ENCODE measurements at regions not wholly inside any gene's neighbourhood (a gene's known extent, or its start where the extent isn't known, plus 50 kb on each side); places are given as distances from the start of the nearest gene placed in this dataset.

DNA sequence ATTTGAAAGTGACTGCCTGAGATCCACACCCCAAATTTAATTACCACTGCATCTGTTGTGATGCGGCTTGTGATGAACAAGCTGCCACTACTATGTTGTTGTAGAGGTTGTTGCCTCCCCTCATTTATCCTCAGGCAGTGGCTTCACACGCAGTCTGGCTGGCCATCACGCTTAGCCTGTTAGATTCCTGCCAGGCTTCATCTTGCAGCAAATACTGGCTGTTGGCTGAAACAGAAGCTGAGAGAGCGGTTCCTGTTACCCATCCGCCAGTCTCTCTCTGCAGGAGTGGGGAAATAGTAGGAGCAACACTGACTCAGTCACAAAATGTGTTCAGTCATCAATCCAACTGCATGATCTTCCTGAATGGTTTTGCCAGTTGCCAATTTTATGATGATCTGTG, 934.4 kb downstream of the FLRT2 start:
- Histone ChIP-seq H3K36me3 (no peaks in the 10 kb centered on the region), H3K9ac (no peak overlapping the region), H4K20me1 (no peaks in the 10 kb centered on the region), H3K27me3 (no peaks in the 10 kb centered on the region), H3K27ac (no peak overlapping the region), H3K4me3 (no peak overlapping the region), H3K4me1 (no peaks in the 10 kb centered on the region), H3K4me2 (no peak overlapping the region), H3K9me3 (no peaks in the 10 kb centered on the region)
- no peak for TF ChIP-seq Cebpa-rat (IDR thresholded peaks at IDR 0.05)

DNA sequence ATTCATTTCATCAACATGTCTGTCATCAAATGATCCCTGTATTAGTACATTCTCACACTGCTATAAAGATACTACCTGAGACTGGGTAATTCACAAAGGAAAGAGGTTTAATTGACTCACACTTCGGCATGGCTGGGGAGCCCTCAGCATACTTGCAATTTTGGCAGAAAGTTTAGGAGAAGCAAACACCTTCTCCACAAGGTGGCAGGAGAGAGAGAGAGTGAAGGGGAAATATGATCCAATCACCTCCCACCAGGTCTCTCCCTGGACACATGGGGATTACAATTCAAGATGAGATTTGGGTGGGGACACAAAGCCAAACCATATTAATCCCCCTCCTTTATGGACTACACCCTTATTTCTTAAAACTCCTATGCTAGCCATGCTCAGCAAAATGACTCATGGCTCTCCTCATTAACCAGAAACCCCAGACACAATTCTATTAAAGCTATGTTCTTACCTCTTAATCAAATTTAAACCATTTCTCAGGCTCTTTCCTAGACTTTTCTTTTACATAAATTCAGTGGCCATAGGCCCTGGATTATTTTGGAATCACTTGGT, 932.3 kb downstream of the FLRT2 start:
- H3K36me3 ChIP-seq, result no peaks in the 10 kb centered on the region
- H3K27ac ChIP-seq, result no peak overlapping the region
- H3K27me3 ChIP-seq, result no peaks in the 10 kb centered on the region
- H3K9me3 ChIP-seq, result no peaks in the 10 kb centered on the region
- no peak overlapping the region for H3K4me2 ChIP-seq
- TF ChIP-seq Cebpa-rat (IDR thresholded peaks at IDR 0.05), result no peak
- H3K4me1 ChIP-seq, result no peaks in the 10 kb centered on the region
- H3K9ac ChIP-seq, result no peak overlapping the region
- H4K20me1 ChIP-seq, result no peaks in the 10 kb centered on the region
- H3K4me3 ChIP-seq, result no peak overlapping the region

DNA sequence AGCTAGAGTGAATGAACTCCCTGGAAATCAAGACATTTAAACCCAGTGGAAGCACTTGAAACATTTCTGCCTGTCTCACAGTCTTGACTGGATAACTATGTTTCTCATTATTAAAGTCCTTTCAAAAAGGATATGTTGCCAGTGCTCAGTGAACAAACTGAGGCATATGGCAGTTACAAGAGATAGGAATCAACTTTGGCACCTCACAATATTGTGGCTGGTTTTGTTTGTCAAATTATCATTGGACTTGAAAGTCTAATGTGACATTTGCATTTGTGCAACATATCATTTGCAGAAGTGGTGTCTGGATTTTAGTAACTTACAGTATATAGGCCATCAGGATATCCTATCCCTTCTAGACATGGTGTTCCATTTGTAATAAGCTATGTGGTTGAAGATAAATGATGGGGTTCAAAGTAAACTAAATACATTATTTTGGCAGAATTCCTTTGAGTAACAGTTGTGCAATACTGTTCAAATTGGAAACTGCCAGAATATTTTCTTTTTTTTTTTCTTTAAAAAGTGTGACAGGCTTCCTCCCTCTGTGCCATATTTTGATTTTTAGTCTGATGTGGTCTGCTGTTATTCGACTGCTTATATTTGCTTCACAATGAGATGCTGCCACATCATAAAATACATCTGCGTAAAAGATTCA, 927.7 kb downstream of the FLRT2 start:
- no peaks in the 10 kb centered on the region for H3K27me3 ChIP-seq
- no peak overlapping the region for H3K9ac ChIP-seq
- H3K4me1 ChIP-seq, result no peaks in the 10 kb centered on the region
- H3K36me3 ChIP-seq, result no peaks in the 10 kb centered on the region
- no peaks in the 10 kb centered on the region for H4K20me1 ChIP-seq
- TF ChIP-seq Cebpa-rat (IDR thresholded peaks at IDR 0.05), result no peak
- no peak overlapping the region for H3K4me2 ChIP-seq
- no peak overlapping the region for H3K4me3 ChIP-seq
- no peak overlapping the region for H3K27ac ChIP-seq
- no peaks in the 10 kb centered on the region for H3K9me3 ChIP-seq

DNA sequence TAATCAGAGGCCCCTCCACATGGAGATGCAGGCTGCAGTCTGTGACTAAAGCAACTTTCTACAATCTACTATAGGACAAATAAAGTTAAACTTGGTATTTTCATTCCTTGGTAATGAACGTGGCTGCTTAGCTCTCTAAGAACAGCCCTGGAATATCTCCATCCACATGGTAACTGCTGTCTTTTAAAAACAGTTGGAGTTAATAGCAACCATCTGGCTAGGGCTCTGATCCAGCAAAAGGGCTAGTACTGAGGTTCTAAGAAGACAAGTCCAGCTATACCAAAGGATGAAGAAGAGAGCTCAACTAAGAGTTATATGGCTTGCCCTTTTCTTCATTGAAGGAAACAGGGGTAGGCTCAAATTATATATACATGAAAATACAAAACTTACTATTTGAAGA, 920.1 kb downstream of the FLRT2 start:
- H3K36me3 ChIP-seq, result no peaks in the 10 kb centered on the region
- H3K9ac ChIP-seq, result no peak overlapping the region
- H3K4me3 ChIP-seq, result no peak overlapping the region
- H3K27ac ChIP-seq, result no peak overlapping the region
- H3K9me3 ChIP-seq, result no peaks in the 10 kb centered on the region
- TF ChIP-seq Cebpa-rat (IDR thresholded peaks at IDR 0.05), result no peak
- H4K20me1 ChIP-seq, result no peaks in the 10 kb centered on the region
- no peak overlapping the region for H3K4me2 ChIP-seq
- no peaks in the 10 kb centered on the region for H3K27me3 ChIP-seq
- H3K4me1 ChIP-seq, result no peaks in the 10 kb centered on the region

DNA sequence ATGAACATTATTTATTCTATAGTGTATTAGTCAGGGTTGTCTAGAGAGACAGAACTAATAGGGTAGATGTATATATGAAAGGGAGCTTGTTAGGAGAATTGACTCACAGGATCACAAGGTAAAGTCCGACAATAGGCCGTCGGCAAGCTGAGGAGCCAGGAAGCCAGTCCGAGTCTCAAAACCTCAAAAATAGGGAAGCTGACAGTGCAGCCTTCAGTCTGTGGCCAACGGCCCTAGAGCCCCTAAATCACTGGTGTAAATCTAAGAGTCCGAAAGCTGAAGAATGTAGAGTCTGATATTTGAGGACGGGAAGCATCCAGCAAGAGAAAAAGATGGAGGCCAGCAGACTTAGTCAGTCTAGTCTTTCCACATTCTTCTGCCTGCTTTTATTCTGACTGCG, 912.2 kb downstream of the FLRT2 start:
- no peak overlapping the region for H3K9ac ChIP-seq

GRCh38 chr14:86430853-86431252, 900.9 kb downstream of the FLRT2 start:
- Histone ChIP-seq H3K27me3 (no peaks in the 10 kb centered on the region), H4K20me1 (no peaks in the 10 kb centered on the region), H3K9ac (no peak overlapping the region), H3K9me3 (no peaks in the 10 kb centered on the region), H3K4me3 (no peak overlapping the region), H3K27ac (no peak overlapping the region), H3K4me2 (no peak overlapping the region), H3K4me1 (no peaks in the 10 kb centered on the region), H3K36me3 (no peaks in the 10 kb centered on the region)
- no peak for TF ChIP-seq Cebpa-rat (IDR thresholded peaks at IDR 0.05)

More for the DNA sequence above, 912.2 kb downstream of the FLRT2 start:
- H3K36me3 ChIP-seq, result no peaks in the 10 kb centered on the region
- no peak for TF ChIP-seq Cebpa-rat (IDR thresholded peaks at IDR 0.05)
- H3K27me3 ChIP-seq, result no peaks in the 10 kb centered on the region; the same call in 1 of the 2 replicates
- H4K20me1 ChIP-seq, result no peaks in the 10 kb centered on the region
- H3K27ac ChIP-seq, result no peak overlapping the region
- no peaks in the 10 kb centered on the region for H3K4me1 ChIP-seq
- no peak overlapping the region for H3K4me3 ChIP-seq
- no peak overlapping the region for H3K4me2 ChIP-seq
- H3K9me3 ChIP-seq, result no peaks in the 10 kb centered on the region

DNA sequence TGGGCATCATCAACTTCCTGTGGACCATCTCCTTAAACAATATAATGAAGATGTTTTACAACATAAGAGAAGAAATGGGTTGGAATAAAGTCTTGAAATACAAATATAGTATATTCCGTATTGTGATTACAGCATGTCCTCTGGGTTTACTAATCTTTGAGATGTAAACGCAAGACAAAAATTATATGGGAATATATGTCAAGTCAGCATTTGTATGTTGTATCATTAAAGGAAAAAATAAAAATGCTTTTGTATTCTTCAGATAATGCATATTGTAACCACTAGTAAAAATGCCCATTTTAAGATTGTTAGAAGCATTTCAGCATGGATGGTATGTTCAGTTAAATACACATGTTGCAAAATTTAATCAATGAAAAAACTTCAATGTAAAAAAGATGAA, 893.3 kb downstream of the FLRT2 start:
- Histone ChIP-seq H3K9me3 (no peaks in the 10 kb centered on the region), H3K36me3 (no peaks in the 10 kb centered on the region), H3K27me3 (no peaks in the 10 kb centered on the region), H3K9ac (no peak overlapping the region), H3K27ac (no peak overlapping the region), H3K4me2 (no peak overlapping the region), H4K20me1 (no peaks in the 10 kb centered on the region), H3K4me1 (no peaks in the 10 kb centered on the region), H3K4me3 (no peak overlapping the region)
- no peak for TF ChIP-seq Cebpa-rat (IDR thresholded peaks at IDR 0.05)

DNA sequence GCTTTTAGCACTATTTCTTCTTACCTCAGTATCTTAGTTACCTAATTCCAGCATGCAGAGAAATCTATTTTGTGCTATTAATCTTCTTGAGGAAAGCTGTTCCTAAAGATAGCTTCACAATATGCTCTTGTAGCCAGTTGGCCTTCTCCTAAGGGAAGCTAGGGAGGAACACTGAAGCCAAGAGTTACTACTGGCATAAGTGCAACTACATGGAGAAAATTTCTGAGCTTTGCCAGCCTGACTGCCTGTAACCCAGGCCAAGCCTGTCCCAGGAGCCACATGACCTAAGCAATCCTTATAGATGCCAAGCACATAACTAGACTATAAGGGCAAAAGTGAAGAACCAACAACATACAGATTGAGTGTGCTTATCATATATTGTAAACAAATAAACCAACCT, 890.2 kb downstream of the FLRT2 start:
- Histone ChIP-seq H3K9me3 (no peaks in the 10 kb centered on the region; the same call in 1 of the 2 replicates), H3K9ac (no peak overlapping the region), H3K4me1 (no peaks in the 10 kb centered on the region), H3K36me3 (no peaks in the 10 kb centered on the region), H3K27me3 (no peaks in the 10 kb centered on the region), H4K20me1 (no peaks in the 10 kb centered on the region), H3K27ac (no peak overlapping the region), H3K4me2 (no peak overlapping the region), H3K4me3 (no peak overlapping the region)
- no peak for TF ChIP-seq Cebpa-rat (IDR thresholded peaks at IDR 0.05)

DNA sequence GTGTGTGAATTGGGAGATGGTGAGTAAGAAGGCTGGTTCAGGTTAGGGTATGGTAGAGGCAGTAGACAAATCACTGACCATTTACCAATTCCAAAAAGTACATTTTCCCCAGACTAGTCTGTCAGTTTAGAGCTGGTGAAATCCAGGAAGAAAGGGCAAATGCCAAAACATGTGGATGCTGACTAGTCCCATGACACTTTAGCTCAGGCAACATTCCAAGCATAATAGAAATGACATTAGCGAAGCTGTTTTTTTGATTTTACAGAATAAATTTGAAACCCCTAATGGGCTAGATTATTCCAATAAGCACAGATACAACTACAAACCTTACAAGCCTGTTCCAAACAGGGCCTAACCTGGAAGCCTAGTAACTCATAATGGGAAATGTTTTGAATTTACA, 884.2 kb downstream of the FLRT2 start:
- no peaks in the 10 kb centered on the region; the same call in 1 of the 2 replicates for H3K9me3 ChIP-seq
- no peaks in the 10 kb centered on the region for H4K20me1 ChIP-seq
- H3K4me1 ChIP-seq, result no peaks in the 10 kb centered on the region
- TF ChIP-seq Cebpa-rat (IDR thresholded peaks at IDR 0.05), result no peak
- no peaks in the 10 kb centered on the region for H3K27me3 ChIP-seq
- H3K36me3 ChIP-seq, result no peaks in the 10 kb centered on the region
- no peak overlapping the region for H3K9ac ChIP-seq
- H3K27ac ChIP-seq, result no peak overlapping the region
- no peak overlapping the region for H3K4me3 ChIP-seq
- no peak overlapping the region for H3K4me2 ChIP-seq

DNA sequence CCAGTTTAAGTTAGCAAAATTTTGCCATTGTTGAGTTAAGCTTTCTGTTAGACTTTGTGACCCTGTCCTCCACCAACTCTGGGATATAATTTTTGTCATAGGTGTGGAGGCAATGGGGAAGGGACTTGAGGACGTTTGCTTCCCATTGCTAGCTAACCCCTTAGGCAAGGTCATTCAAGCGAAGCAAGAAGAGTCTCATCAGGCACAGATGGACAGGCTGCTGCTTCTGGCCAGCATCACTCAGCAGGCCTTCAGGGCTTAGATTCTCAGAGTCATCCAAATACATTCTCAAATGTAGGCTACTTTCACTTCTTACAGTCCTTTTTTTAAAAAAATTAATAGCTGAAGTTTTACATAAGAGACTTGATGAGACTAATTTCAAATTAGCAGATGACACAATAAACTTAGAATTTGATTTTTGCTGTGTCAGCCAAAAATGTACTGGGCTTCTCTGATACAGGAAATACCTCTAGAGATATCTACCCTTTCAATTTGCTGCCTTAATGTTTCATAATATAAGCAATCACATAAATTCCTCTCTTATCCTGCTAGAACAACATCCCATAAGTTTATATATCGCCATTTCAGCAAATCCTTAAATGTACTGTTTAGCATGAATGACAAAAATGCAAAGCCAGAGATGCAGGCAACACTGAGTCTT, 875.2 kb downstream of the FLRT2 start:
- no peaks in the 10 kb centered on the region for H3K4me1 ChIP-seq
- no peaks in the 10 kb centered on the region for H4K20me1 ChIP-seq
- no peaks in the 10 kb centered on the region for H3K9me3 ChIP-seq
- no peak overlapping the region for H3K4me3 ChIP-seq
- H3K27ac ChIP-seq, result no peak overlapping the region
- H3K36me3 ChIP-seq, result no peaks in the 10 kb centered on the region
- H3K9ac ChIP-seq, result no peak overlapping the region
- no peak overlapping the region for H3K4me2 ChIP-seq
- no peaks in the 10 kb centered on the region for H3K27me3 ChIP-seq
- TF ChIP-seq Cebpa-rat (IDR thresholded peaks at IDR 0.05), result no peak

All from BLaER1 (cell line).